ENCODE measurements at regions not wholly inside any gene's neighbourhood (a gene's known extent, or its start where the extent isn't known, plus 50 kb on each side); places are given as distances from the start of the nearest gene placed in this dataset.
A peak's percentile ranks its signal among the peaks of the same experiment; 100 is the strongest.

DNA sequence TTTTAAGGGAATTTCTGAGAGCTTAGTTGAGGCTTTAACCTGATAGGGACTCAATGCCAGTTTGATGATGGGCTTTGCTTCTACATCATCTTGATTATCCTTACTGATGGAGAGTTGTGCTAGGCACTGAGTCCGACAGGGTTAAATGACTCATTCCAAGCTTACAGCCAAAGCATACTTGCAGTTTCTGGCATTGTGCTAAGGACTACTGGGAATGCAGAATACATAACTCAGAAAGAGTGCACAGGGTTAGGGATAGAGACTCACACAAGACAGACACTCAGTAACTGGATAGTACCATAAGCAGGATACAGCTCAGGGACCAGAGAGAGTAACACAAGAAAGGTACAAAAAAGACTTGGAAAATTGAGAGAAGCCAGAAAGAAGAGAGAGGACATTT lies 94.1 kb upstream of the SLC14A2 start:
- H3K4me1 ChIP-seq: no peaks in the 10 kb centered on the region
- H3K4me3 ChIP-seq (replicated peaks in 1 of 3): no peak overlapping the region
- intact Hi-C loops (cut with DNase I): no loop called here
- DNase-seq: no peak
- H3K27me3 ChIP-seq: no peaks in the 10 kb centered on the region
- TF ChIP-seq POLR2A (IDR thresholded peaks at IDR 0.05): no peak
- TF ChIP-seq, protein P1, sequence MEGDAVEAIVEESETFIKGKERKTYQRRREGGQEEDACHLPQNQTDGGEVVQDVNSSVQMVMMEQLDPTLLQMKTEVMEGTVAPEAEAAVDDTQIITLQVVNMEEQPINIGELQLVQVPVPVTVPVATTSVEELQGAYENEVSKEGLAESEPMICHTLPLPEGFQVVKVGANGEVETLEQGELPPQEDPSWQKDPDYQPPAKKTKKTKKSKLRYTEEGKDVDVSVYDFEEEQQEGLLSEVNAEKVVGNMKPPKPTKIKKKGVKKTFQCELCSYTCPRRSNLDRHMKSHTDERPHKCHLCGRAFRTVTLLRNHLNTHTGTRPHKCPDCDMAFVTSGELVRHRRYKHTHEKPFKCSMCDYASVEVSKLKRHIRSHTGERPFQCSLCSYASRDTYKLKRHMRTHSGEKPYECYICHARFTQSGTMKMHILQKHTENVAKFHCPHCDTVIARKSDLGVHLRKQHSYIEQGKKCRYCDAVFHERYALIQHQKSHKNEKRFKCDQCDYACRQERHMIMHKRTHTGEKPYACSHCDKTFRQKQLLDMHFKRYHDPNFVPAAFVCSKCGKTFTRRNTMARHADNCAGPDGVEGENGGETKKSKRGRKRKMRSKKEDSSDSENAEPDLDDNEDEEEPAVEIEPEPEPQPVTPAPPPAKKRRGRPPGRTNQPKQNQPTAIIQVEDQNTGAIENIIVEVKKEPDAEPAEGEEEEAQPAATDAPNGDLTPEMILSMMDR (IDR thresholded peaks at IDR 0.05): no peak
- no peaks in the 10 kb centered on the region for H3K9me3 ChIP-seq
- no peak overlapping the region for H3K27ac ChIP-seq
- 63 to 77% methylated on average over 1 of the region's 1 CpG for WGBS, 2 donors
- H3K36me3 ChIP-seq: no peaks in the 10 kb centered on the region

DNA sequence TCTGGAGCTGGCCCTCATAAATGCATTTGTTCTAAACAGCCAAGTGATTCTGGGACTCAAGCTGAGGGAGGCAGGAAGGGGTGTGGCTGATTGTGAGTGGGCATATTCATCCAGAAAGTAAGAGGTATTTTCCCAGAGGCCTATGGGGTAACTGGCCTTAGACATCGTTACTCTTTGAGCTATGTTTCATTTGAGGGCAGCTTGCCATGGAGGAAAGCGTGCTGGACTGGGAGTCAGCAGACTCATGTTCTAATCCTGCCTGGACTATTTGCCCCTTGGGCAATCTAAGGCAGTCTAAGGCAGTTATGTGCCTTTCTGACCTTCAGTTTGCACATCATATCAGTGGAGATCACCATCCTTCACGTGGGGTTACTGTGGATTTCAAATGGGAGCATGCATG lies 93.5 kb upstream of the SLC14A2 start:
- no peaks in the 10 kb centered on the region for H3K4me1 ChIP-seq

DNA sequence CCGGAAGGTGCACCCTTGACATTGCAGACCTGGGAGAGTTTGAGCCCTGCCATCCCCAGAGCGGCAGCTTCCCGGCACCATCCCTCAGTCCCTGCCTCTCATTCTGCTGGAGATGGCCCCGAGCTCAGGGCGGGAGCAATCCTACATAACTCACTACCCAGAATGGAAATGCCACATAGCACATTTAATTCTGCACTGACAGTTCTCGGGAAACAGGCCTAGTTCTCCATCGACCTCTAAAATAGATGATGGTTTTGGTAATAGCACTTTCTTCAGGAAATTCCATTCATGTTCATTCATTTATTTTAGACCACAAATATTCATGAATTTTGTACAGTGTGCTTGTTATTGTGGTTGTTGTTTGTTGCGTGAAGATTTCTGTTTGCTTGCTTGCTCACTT lies 92.9 kb upstream of the SLC14A2 start:
- 88 to 92% methylated on average over 8 of the region's 8 CpGs for WGBS, 2 donors
- no peak for DNase-seq
- no peak for TF ChIP-seq POLR2A (IDR thresholded peaks at IDR 0.05)
- TF ChIP-seq, protein P1 (IDR thresholded peaks at IDR 0.05): no peak
- H3K4me3 ChIP-seq (replicated peaks in 1 of 3): no peak overlapping the region
- no peaks in the 10 kb centered on the region for H3K4me1 ChIP-seq
- intact Hi-C loops (cut with DNase I): no loop called here
- no peak overlapping the region for H3K27ac ChIP-seq
- H3K36me3 ChIP-seq: no peaks in the 10 kb centered on the region
- no peaks in the 10 kb centered on the region for H3K27me3 ChIP-seq
- no peaks in the 10 kb centered on the region for H3K9me3 ChIP-seq

More for the DNA sequence above, 93.5 kb upstream of the SLC14A2 start:
- TF ChIP-seq, protein P1 (IDR thresholded peaks at IDR 0.05): no peak
- TF ChIP-seq POLR2A (IDR thresholded peaks at IDR 0.05): no peak
- no peaks in the 10 kb centered on the region for H3K9me3 ChIP-seq
- 49 to 64% methylated on average over 3 of the region's 3 CpGs for WGBS, 2 donors
- H3K36me3 ChIP-seq: no peaks in the 10 kb centered on the region
- intact Hi-C loops (cut with DNase I): no loop called here
- H3K4me3 ChIP-seq (replicated peaks in 1 of 3): no peak overlapping the region
- no peak overlapping the region for H3K27ac ChIP-seq
- H3K27me3 ChIP-seq: no peaks in the 10 kb centered on the region
- no peak for DNase-seq

DNA sequence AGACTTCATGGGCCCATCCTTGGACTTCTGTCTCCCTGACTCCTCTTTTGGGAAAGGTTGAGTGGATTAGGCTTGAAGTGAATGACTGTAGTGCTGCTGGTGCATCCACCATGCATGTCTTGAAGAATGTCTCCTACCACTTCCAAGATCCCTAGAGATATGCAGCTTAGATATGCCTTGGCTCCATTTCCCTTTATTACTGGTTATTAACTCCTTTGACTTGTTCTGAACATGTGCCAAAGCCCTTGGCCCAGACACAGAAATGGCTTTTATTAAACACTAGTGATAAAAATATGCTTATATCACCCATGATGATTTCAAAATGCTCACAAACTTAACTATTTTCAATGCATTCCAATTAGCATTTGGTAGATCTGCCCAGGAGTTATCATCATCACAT lies 90.0 kb upstream of the SLC14A2 start:
- TF ChIP-seq, protein P1 (IDR thresholded peaks at IDR 0.05): no peak
- TF ChIP-seq POLR2A (IDR thresholded peaks at IDR 0.05): no peak
- intact Hi-C loops (cut with DNase I): no loop called here
- H3K36me3 ChIP-seq: no peaks in the 10 kb centered on the region
- H3K4me1 ChIP-seq: no peaks in the 10 kb centered on the region
- H3K27ac ChIP-seq: no peak overlapping the region
- H3K9me3 ChIP-seq: no peaks in the 10 kb centered on the region
- no peak overlapping the region for H3K4me3 ChIP-seq (replicated peaks in 1 of 3)
- no peaks in the 10 kb centered on the region for H3K27me3 ChIP-seq
- DNase-seq: no peak

DNA sequence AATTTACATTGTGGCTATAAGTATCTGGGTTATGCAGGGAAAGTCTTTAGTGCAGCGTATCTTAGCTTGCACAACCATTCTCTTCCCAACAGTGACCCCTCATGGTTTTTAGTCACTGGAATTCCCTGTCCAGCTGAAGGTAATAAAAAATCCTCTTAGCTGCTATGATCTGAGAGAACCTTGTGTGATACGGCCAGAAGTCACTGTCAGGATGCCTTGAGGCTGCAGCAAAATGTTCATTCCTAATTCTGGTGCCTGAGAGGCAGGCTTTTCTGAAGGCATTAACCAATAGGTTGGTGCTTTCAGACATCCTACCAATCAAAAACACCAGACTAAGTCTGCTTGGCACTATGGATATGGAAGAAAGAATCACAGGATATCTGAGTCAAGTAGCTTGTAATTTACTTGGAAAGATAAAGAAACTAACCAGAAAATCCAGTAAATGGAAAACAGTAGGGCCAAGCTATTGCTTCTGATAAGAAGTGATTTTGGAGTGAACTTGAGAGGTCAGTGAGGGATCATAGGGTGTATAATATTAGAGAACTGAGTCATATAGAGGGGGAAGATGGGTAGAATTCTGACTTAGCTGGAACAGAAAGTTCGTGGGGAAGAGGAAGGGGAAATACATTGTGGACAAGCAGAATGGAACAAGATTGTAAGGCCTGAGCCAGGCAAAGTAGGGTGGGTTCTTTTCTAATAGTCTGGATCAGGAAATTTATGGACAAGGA lies 89.0 kb upstream of the SLC14A2 start:
- 63 to 72% methylated on average over 3 of the region's 3 CpGs for WGBS, 2 donors
- Histone ChIP-seq H3K36me3 (no peaks in the 10 kb centered on the region), H3K9me3 (no peaks in the 10 kb centered on the region), H3K4me3 (replicated peaks in 1 of 3) (no peak overlapping the region), H3K4me1 (no peaks in the 10 kb centered on the region), H3K27ac (no peak overlapping the region), H3K27me3 (no peaks in the 10 kb centered on the region)
- TF ChIP-seq, protein P1 (IDR thresholded peaks at IDR 0.05): peak in 1 of 6 experiments; percentile 5
- TF ChIP-seq POLR2A (IDR thresholded peaks at IDR 0.05): no peak
- intact Hi-C loops (cut with DNase I): no loop called here
- no peak for DNase-seq
